HCT116 (cell line): ENCODE measurements at regions not wholly inside any gene's neighbourhood (a gene's known extent, or its start where the extent isn't known, plus 50 kb on each side); places are given as distances from the start of the nearest gene placed in this dataset.

Experiments used
- EZH2 ChIP-seq: fragments of 200-600 bp; sonication (generic); IDR thresholded peaks from 2 replicates; pipeline ENCODE4 v1.6.1; 2017; ENCODE audit warnings: antibody characterized with exemption, mixed run types
- EZH2phosphoT487 ChIP-seq: fragments of 200-600 bp; IDR thresholded peaks from 2 replicates; pipeline ENCODE4 v1.6.1; 2018; ENCODE audit warnings: antibody characterized with exemption, borderline replicate concordance
- POLR2A ChIP-seq: IDR thresholded peaks from 2 replicates; pipeline ENCODE4 v1.7.0; 2011; ENCODE audit warnings: borderline replicate concordance; ENCODE audit not compliant: insufficient read depth, insufficient read length; ENCODE audit errors: extremely low read depth
- POLR2AphosphoS5 ChIP-seq: IDR thresholded peaks from 2 replicates; pipeline ENCODE4 v1.6.1; 2011; ENCODE audit warnings: mild to moderate bottlenecking, low read depth, low read length, moderate library complexity
- RAD21 ChIP-seq: IDR thresholded peaks from 2 replicates; pipeline ENCODE4 v1.6.1; 2012; ENCODE audit warnings: low read depth, mild to moderate bottlenecking
- SP1 ChIP-seq: IDR thresholded peaks from 2 replicates; pipeline ENCODE4 v1.6.1; 2012; ENCODE audit warnings: low read depth
- ZNF274 ChIP-seq: fragments of 200-500 bp; sonication (Bioruptor generic); IDR thresholded peaks from 2 replicates; pipeline ENCODE4 v1.6.1; 2014; ENCODE audit warnings: mild to moderate bottlenecking, low read depth, low read length, inconsistent platforms
- TF ChIP-seq, protein P1 (sequence below), 3 experiments: fragments of 200-600 bp in 1 of 3; sonication (generic) in 1 of 3; IDR thresholded peaks in 2 of 3; conservative IDR thresholded peaks in 1 of 3; 2 replicates each; pipeline ENCODE4 v1.5.1; 2012 to 2017; ENCODE audit warnings: low read depth in 2 of 3, low read length in 2 of 3, antibody characterized with exemption in 1 of 3, borderline replicate concordance in 1 of 3, control low read depth in 1 of 3, mild to moderate bottlenecking in 1 of 3, mixed read lengths in 1 of 3, mixed run types in 1 of 3, moderate library complexity in 1 of 3; ENCODE audit not compliant: insufficient read depth in 1 of 3

DNA sequence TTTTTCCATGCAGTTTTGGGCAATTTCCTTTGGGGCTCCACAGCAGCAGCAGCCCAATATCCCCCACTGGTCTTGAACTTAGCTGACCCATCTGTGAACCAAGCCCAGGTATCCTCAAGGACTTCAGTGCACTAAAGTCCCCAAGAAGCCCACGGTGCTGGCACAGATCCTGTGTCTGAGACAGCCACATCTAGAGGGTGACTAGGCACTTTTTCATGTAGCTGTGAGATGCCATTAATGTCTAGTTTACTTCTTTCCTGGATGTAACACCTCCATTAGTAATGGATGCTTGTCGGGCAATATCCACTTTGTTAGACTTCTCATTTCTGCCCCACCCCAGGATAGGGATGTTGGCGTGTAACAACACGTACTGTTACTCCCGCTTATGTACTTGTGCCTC, 117.9 kb downstream of the GPCPD1 start:
- TF ChIP-seq EZH2 (no peak), SP1 (no peak), EZH2phosphoT487 (no peak), RAD21 (no peak), POLR2A (no peak), POLR2AphosphoS5 (no peak), ZNF274 (no peak)
- TF ChIP-seq, protein P1, sequence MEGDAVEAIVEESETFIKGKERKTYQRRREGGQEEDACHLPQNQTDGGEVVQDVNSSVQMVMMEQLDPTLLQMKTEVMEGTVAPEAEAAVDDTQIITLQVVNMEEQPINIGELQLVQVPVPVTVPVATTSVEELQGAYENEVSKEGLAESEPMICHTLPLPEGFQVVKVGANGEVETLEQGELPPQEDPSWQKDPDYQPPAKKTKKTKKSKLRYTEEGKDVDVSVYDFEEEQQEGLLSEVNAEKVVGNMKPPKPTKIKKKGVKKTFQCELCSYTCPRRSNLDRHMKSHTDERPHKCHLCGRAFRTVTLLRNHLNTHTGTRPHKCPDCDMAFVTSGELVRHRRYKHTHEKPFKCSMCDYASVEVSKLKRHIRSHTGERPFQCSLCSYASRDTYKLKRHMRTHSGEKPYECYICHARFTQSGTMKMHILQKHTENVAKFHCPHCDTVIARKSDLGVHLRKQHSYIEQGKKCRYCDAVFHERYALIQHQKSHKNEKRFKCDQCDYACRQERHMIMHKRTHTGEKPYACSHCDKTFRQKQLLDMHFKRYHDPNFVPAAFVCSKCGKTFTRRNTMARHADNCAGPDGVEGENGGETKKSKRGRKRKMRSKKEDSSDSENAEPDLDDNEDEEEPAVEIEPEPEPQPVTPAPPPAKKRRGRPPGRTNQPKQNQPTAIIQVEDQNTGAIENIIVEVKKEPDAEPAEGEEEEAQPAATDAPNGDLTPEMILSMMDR (IDR thresholded peaks at IDR 0.05 in 2 of 3, conservative IDR thresholded peaks at IDR 0.05 in 1 of 3; ENCODE audit: borderline replicate concordance in 1 of 3, insufficient read depth in 1 of 3, low read depth in 2 of 3, low read length in 2 of 3), result no peak
